HS-5 (cell line): ENCODE measurements at regions not wholly inside any gene's neighbourhood (a gene's known extent, or its start where the extent isn't known, plus 50 kb on each side); places are given as distances from the start of the nearest gene placed in this dataset.

Source experiments
- DNase-seq: peaks from one replicate; pipeline ENCODE4 v3.0.0-alpha.2; 2012; ENCODE audit warnings: low read depth

- DNase-seq, result no peak
These were observed 105.1 kb downstream of the TRMT11 start for GRCh38 chr6:126091466-126091865.

GRCh38 chr6:126093108-126093507, 106.8 kb downstream of the TRMT11 start:
- DNase-seq, result no peak

GRCh38 chr6:126094411-126094810, 108.1 kb downstream of the TRMT11 start:
- no peak for DNase-seq

GRCh38 chr6:126100386-126100785, 114.0 kb downstream of the TRMT11 start:
- DNase-seq, result no peak

DNA sequence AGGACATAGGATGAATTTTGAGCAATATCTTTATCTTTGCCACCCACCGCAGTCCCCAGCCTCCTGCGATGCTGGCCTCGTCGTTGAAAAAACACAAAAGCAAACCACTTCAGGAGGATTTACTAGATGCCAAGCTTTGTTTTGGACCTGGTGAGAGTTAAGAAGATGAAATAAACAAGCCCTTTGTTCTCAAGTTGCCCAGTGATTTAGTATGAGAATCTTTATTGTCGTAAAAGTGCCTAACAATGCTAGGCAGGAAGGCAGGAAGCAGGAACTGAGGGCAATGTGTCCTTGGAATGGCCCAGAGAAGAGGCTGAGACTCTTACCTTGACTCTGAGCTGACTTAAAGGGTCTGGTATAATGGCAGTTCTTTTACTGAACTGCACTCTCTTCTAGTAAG, 116.0 kb downstream of the TRMT11 start:
- no peak for DNase-seq

- DNase-seq, result no peak
These were observed 117.7 kb downstream of the TRMT11 start for GRCh38 chr6:126103993-126104392.

- DNase-seq, result no peak
These were observed 121.3 kb downstream of the TRMT11 start for GRCh38 chr6:126107475-126108166.

DNA sequence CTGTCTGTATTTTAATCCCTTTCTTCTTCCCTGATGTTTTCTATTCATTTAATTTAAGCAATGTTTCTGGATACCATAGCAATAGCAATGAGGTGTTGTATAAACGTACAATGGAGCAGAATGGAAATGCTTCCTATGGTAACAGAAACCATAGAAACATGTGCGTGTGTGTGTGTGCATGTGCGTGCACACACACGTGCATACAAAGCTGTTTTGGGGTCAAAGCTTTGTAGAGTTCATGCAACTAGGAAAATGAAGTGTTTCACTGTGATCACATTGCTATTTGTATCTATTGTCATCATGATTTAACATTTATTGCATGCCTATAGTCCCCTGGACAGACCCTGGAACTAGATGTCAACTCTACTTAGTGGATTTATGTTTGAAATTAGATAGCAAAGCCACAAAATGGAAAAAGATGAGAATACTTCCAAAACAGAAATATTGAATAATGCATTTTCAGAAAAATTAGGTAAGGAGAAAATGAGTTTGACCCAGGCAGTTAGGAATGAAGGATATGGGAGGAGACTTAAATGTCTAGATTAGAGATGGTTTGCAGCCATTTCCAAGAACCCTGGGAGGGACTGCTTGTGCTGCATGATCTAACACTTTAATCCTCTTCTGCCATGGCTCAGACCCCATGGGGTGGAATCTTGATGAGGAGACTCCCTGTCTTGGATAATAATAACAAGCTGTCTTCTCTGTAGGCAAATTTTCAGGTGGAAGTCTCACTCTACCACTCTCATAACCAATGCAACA, 124.4 kb downstream of the TRMT11 start:
- DNase-seq, result no peak

- no peak for DNase-seq
These were observed 125.0 kb downstream of the TRMT11 start for GRCh38 chr6:126111327-126111726.

- no peak for DNase-seq
These were observed 125.9 kb downstream of the TRMT11 start for GRCh38 chr6:126112171-126112632.

- no peak for DNase-seq
These were observed 126.9 kb downstream of the TRMT11 start for GRCh38 chr6:126113261-126113660.

DNA sequence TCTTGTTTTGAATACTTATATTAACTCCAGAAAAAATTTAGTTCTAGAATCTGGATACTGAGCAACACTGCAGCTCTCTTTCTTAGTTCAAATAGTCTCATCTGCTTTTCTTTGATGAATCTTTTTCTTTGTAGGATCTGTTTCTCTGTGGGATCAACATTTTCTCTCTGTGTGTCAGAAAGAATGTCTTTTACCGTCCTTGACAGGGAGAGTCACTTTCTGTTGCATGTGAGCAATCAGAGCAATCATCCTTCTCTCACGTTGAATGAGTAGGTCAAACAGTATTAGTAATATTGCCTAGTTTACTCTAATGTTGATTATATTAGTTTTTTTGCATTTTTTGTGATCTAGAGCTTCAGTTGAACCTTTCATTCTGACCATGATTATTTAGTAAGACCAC, 130.9 kb downstream of the TRMT11 start:
- DNase-seq, result no peak

DNA sequence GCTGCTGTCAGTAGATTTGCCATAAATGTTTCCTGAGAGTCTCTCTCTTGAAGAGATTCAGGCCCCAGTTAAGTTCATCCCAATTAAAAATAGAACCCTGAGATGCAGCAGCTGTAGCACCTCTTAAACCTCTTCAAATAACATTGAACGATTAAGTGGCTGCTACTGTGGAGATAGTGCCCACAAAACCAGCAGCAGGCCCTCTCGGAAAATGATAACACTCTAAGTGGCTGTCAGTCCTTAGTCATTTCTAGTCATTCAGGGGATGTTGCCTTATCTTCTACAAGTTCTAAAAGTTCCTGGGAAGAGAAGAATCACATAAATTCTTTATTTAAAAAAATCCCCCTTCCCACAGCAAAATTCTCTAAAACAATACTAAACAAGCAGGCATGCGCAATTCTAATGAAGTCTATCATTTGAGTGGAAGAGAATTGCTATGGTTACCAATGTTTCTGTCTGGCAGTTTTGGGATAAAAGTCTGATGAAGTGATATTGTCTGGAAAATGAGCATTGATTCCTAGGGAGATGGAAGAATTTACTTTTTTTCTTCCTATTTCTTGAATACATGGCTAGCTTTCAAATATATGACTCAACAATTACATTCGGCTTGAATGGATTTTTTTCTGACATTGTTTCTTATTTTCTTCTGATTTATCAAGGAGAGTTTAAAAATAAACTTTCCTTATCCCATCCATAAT, 131.9 kb downstream of the TRMT11 start:
- DNase-seq, result no peak

- DNase-seq, result no peak
These were observed 132.6 kb downstream of the TRMT11 start for GRCh38 chr6:126118936-126119335.

GRCh38 chr6:126123226-126123625, 136.9 kb downstream of the TRMT11 start:
- no peak for DNase-seq

DNA sequence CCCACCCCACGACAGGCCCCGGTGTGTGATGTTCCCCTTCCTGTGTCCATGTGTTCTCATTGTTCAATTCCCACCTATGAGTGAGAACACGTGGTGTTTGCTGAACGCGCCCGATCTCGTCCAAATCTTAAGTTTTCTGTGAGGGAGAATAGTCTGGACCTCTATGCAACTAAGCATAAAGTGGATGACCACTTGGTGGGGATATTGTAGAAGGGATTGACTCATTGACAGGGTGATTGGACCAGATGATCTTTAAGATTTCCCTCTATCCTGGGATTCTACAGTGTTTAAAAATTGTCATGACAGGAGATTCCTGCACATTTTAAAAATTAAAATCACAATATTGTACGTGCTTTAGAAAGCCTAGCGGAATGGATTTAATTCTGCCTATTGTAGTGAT, 141.3 kb downstream of the TRMT11 start:
- DNase-seq, result no peak

- no peak for DNase-seq
These were observed 144.9 kb downstream of the TRMT11 start for GRCh38 chr6:126131246-126131645.

- no peak for DNase-seq
These were observed 147.6 kb downstream of the TRMT11 start for GRCh38 chr6:126133984-126134383.

DNA sequence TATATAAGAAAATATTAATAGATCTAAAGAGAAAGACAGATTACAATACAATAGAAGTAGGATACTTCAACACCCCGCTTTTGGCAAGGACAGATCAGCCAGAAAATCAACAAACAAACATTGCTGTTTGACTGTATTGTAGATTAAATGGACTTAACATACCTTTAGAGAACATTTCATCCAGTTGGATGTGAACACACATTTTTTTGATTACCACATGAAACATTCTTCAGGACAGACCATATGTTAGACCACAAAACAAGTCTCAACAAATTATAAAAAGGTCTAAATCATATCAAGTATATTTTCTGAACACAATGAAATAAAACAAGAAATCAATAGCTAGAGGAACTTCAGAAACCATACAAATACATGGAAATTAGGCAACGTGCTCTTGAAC, 148.2 kb downstream of the TRMT11 start:
- DNase-seq, result no peak

- DNase-seq, result no peak
These were observed 153.7 kb downstream of the TRMT11 start for GRCh38 chr6:126140015-126140414.

GRCh38 chr6:126143761-126144251, 157.5 kb downstream of the TRMT11 start:
- DNase-seq, result no peak

DNA sequence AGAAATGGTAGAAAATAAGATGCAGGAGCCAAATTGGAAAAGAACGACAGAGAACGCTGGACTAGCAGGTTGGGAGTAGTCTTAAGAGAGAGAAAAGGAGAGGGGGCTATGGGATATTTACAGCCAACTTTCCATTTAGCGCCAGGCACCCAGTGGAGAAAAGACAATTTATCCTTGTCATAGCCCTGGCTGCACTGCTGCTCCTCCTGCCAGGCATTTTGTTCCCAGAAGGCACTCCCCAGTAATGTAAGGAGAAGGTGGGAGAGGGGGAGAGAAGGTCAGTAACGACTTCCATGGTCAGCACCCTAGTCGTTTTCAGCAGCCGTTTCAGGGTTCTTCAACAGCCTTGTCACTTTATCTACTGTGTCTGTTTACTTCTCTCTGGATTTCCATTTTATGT, 159.0 kb downstream of the TRMT11 start:
- no peak for DNase-seq

- DNase-seq, result no peak
These were observed 161.0 kb downstream of the TRMT11 start for GRCh38 chr6:126147291-126147815.
